Skeletal muscle tissue (tissue), 3 donors: ENCODE measurements at regions not wholly inside any gene's neighbourhood (a gene's known extent, or its start where the extent isn't known, plus 50 kb on each side); places are given as distances from the start of the nearest gene placed in this dataset.

Experiments
- H3K27ac ChIP-seq: one replicate; pipeline ENCODE4 v1.7.0; 2013; ENCODE audit warnings: mild to moderate bottlenecking, low read depth, low read length, inconsistent platforms
- H3K27me3 ChIP-seq, 3 donors: one replicate each; pipeline ENCODE4 v1.7.0; 2013; ENCODE audit warnings: low read length in 3 of 3; ENCODE audit not compliant: control insufficient read depth in 3 of 3, insufficient read depth in 3 of 3
- H3K36me3 ChIP-seq, 3 donors: one replicate each; pipeline ENCODE4 v1.7.0; 2013; ENCODE audit warnings: low read length in 3 of 3; ENCODE audit not compliant: control insufficient read depth in 3 of 3, insufficient read depth in 3 of 3
- H3K4me1 ChIP-seq, 3 donors: one replicate each; pipeline ENCODE4 v1.7.0; 2013; ENCODE audit warnings: low read length in 3 of 3, mild to moderate bottlenecking in 3 of 3; ENCODE audit not compliant: control insufficient read depth in 3 of 3, insufficient read depth in 3 of 3
- H3K4me3 ChIP-seq, 3 donors: one replicate each; pipeline ENCODE4 v1.7.0; 2013; ENCODE audit warnings: low read length in 3 of 3
- H3K9ac ChIP-seq, 3 donors: one replicate each; pipeline ENCODE4 v1.7.0; 2013; ENCODE audit warnings: low read length in 3 of 3, mild to moderate bottlenecking in 3 of 3, moderate library complexity in 2 of 3, low read depth in 1 of 3
- H3K9me3 ChIP-seq, 3 donors: one replicate each; pipeline ENCODE4 v1.7.0; 2013; ENCODE audit warnings: low read length in 3 of 3; ENCODE audit not compliant: control insufficient read depth in 3 of 3
- donor health status: Osteomylitis.

- Histone ChIP-seq H3K27ac (no peak overlapping the region), H3K4me3 (no peak overlapping the region), H3K27me3 (no peaks in the 10 kb centered on the region), H3K9me3 (no peaks in the 10 kb centered on the region), H3K4me1 (no peaks in the 10 kb centered on the region), H3K36me3 (no peaks in the 10 kb centered on the region), H3K9ac (no peak overlapping the region)
These were observed 416.1 kb upstream of the TRPC7 start for GRCh38 chr5:136781464-136781863.

- no peak overlapping the region for H3K4me3 ChIP-seq
- peaks cover 0 to 5% (median 3%) of the 10 kb centered on the region in 3 donors for H3K9me3 ChIP-seq
- H3K4me1 ChIP-seq, result no peaks in the 10 kb centered on the region
- H3K36me3 ChIP-seq, result no peaks in the 10 kb centered on the region
- H3K27ac ChIP-seq, result no peak overlapping the region
- no peaks in the 10 kb centered on the region for H3K27me3 ChIP-seq
- H3K9ac ChIP-seq, result no peak overlapping the region
These were observed 415.2 kb upstream of the TRPC7 start for GRCh38 chr5:136780518-136780917.

GRCh38 chr5:136776022-136776927, 410.9 kb upstream of the TRPC7 start:
- Histone ChIP-seq H3K36me3 (no peaks in the 10 kb centered on the region), H3K27me3 (no peaks in the 10 kb centered on the region), H3K4me1 (no peaks in the 10 kb centered on the region), H3K4me3 (no peak overlapping the region), H3K9me3 (peaks cover 0 to 5% (median 3%) of the 10 kb centered on the region in 3 donors), H3K27ac (no peak overlapping the region), H3K9ac (no peak overlapping the region)

GRCh38 chr5:136772491-136772890, 407.1 kb upstream of the TRPC7 start:
- no peaks in the 10 kb centered on the region for H3K36me3 ChIP-seq
- H3K27me3 ChIP-seq, result no peaks in the 10 kb centered on the region
- no peak overlapping the region for H3K4me3 ChIP-seq
- no peak overlapping the region for H3K27ac ChIP-seq
- no peaks in the 10 kb centered on the region for H3K4me1 ChIP-seq
- no peak overlapping the region for H3K9ac ChIP-seq
- H3K9me3 ChIP-seq, result peaks cover 0 to 5% (median 3%) of the 10 kb centered on the region in 3 donors

- Histone ChIP-seq H3K27ac (no peak overlapping the region), H3K27me3 (no peaks in the 10 kb centered on the region), H3K9me3 (no peaks in the 10 kb centered on the region), H3K4me3 (no peak overlapping the region), H3K4me1 (no peaks in the 10 kb centered on the region), H3K9ac (no peak overlapping the region), H3K36me3 (no peaks in the 10 kb centered on the region)
These were observed 404.7 kb upstream of the TRPC7 start for GRCh38 chr5:136769900-136770684.

- Histone ChIP-seq H3K9me3 (no peaks in the 10 kb centered on the region), H3K4me1 (no peaks in the 10 kb centered on the region), H3K27me3 (no peaks in the 10 kb centered on the region), H3K4me3 (no peak overlapping the region), H3K9ac (peak overlapping the region in 1 of 3 donors; percentile 16), H3K36me3 (no peaks in the 10 kb centered on the region), H3K27ac (no peak overlapping the region)
These were observed 403.7 kb upstream of the TRPC7 start for GRCh38 chr5:136769093-136769492.

GRCh38 chr5:136768457-136768856, 403.1 kb upstream of the TRPC7 start:
- Histone ChIP-seq H3K36me3 (no peaks in the 10 kb centered on the region), H3K4me3 (no peak overlapping the region), H3K27ac (no peak overlapping the region), H3K27me3 (no peaks in the 10 kb centered on the region), H3K9me3 (no peaks in the 10 kb centered on the region), H3K4me1 (no peaks in the 10 kb centered on the region), H3K9ac (no peak overlapping the region)

- no peak overlapping the region for H3K9ac ChIP-seq
- H3K27me3 ChIP-seq, result no peaks in the 10 kb centered on the region
- no peaks in the 10 kb centered on the region for H3K4me1 ChIP-seq
- H3K4me3 ChIP-seq, result no peak overlapping the region
- H3K36me3 ChIP-seq, result no peaks in the 10 kb centered on the region
- no peaks in the 10 kb centered on the region for H3K9me3 ChIP-seq
- H3K27ac ChIP-seq, result no peak overlapping the region
These were observed 401.1 kb upstream of the TRPC7 start for GRCh38 chr5:136766456-136766855.

GRCh38 chr5:136764601-136765000, 399.3 kb upstream of the TRPC7 start:
- H3K27me3 ChIP-seq, result no peaks in the 10 kb centered on the region
- H3K27ac ChIP-seq, result no peak overlapping the region
- H3K36me3 ChIP-seq, result no peaks in the 10 kb centered on the region
- no peaks in the 10 kb centered on the region for H3K4me1 ChIP-seq
- H3K9ac ChIP-seq, result no peak overlapping the region
- no peak overlapping the region for H3K4me3 ChIP-seq
- no peaks in the 10 kb centered on the region for H3K9me3 ChIP-seq

GRCh38 chr5:136763548-136763947, 398.2 kb upstream of the TRPC7 start:
- Histone ChIP-seq H3K27me3 (no peaks in the 10 kb centered on the region), H3K9me3 (no peaks in the 10 kb centered on the region), H3K9ac (no peak overlapping the region), H3K27ac (no peak overlapping the region), H3K4me1 (no peaks in the 10 kb centered on the region), H3K36me3 (no peaks in the 10 kb centered on the region), H3K4me3 (no peak overlapping the region)
